ENCODE measurements at regions not wholly inside any gene's neighbourhood (a gene's known extent, or its start where the extent isn't known, plus 50 kb on each side); places are given as distances from the start of the nearest gene placed in this dataset.

GRCh38 chr7:120114626-120115025, 158.3 kb upstream of the KCND2 start:
- no peak overlapping the region for H3K4me3 ChIP-seq (ENCODE audit: low read depth, low read length)
- no peak for TF ChIP-seq CTCF (IDR thresholded peaks at IDR 0.05; ENCODE audit: low read depth, low read length)

GRCh38 chr7:120123528-120123927, 149.4 kb upstream of the KCND2 start:
- H3K4me3 ChIP-seq (ENCODE audit: low read depth, low read length) = no peak overlapping the region
- no peak for TF ChIP-seq CTCF (IDR thresholded peaks at IDR 0.05; ENCODE audit: low read depth, low read length)

- no peak overlapping the region for H3K4me3 ChIP-seq (ENCODE audit: low read depth, low read length)
- TF ChIP-seq CTCF (IDR thresholded peaks at IDR 0.05; ENCODE audit: low read depth, low read length) = no peak
Measured at GRCh38 chr7:120131096-120131839, 141.7 kb upstream of the KCND2 start.

- TF ChIP-seq CTCF (IDR thresholded peaks at IDR 0.05; ENCODE audit: low read depth, low read length) = no peak
- H3K4me3 ChIP-seq (ENCODE audit: low read depth, low read length) = no peak overlapping the region
Measured at GRCh38 chr7:120138497-120138896, 134.5 kb upstream of the KCND2 start.

- H3K4me3 ChIP-seq (ENCODE audit: low read depth, low read length) = no peak overlapping the region
- TF ChIP-seq CTCF (IDR thresholded peaks at IDR 0.05; ENCODE audit: low read depth, low read length) = no peak
Measured at GRCh38 chr7:120156476-120156875, 116.5 kb upstream of the KCND2 start.

GRCh38 chr7:120160166-120160565, 112.8 kb upstream of the KCND2 start:
- no peak overlapping the region for H3K4me3 ChIP-seq (ENCODE audit: low read depth, low read length)
- TF ChIP-seq CTCF (IDR thresholded peaks at IDR 0.05; ENCODE audit: low read depth, low read length) = no peak

- no peak for TF ChIP-seq CTCF (IDR thresholded peaks at IDR 0.05; ENCODE audit: low read depth, low read length)
- H3K4me3 ChIP-seq (ENCODE audit: low read depth, low read length) = no peak overlapping the region
Measured at GRCh38 chr7:120163449-120163848, 109.5 kb upstream of the KCND2 start.
